ENCODE measurements at regions not wholly inside any gene's neighbourhood (a gene's known extent, or its start where the extent isn't known, plus 50 kb on each side); places are given as distances from the start of the nearest gene placed in this dataset.

- no peak for DNase-seq (ENCODE audit: extremely low read depth, low read depth, low spot score)
Observed at GRCh38 chr20:48287552-48288170, 502.4 kb upstream of the SULF2 start.

GRCh38 chr20:48287021-48287494 is 501.8 kb upstream of the SULF2 start:
- no peak for DNase-seq (ENCODE audit: extremely low read depth, low read depth, low spot score)

- DNase-seq (ENCODE audit: extremely low read depth, low read depth, low spot score) = no peak
Observed at GRCh38 chr20:48286601-48287000, 501.3 kb upstream of the SULF2 start.

GRCh38 chr20:48285656-48286055 is 500.4 kb upstream of the SULF2 start:
- DNase-seq (ENCODE audit: extremely low read depth, low read depth, low spot score) = no peak

- DNase-seq (ENCODE audit: extremely low read depth, low read depth, low spot score) = no peak
Observed at GRCh38 chr20:48284837-48285236, 499.6 kb upstream of the SULF2 start.

- no peak for DNase-seq (ENCODE audit: extremely low read depth, low read depth, low spot score)
Observed at GRCh38 chr20:48284315-48284714, 499.0 kb upstream of the SULF2 start.

GRCh38 chr20:48283470-48284110 is 498.3 kb upstream of the SULF2 start:
- peak; percentile 94 for DNase-seq (ENCODE audit: extremely low read depth, low read depth, low spot score)

- no peak for DNase-seq (ENCODE audit: extremely low read depth, low read depth, low spot score)
Observed at GRCh38 chr20:48282591-48283228, 497.4 kb upstream of the SULF2 start.

- DNase-seq (ENCODE audit: extremely low read depth, low read depth, low spot score) = no peak
Observed at GRCh38 chr20:48281501-48281900, 496.2 kb upstream of the SULF2 start.

GRCh38 chr20:48278961-48279481 is 493.7 kb upstream of the SULF2 start:
- DNase-seq (ENCODE audit: extremely low read depth, low read depth, low spot score) = no peak

- no peak for DNase-seq (ENCODE audit: extremely low read depth, low read depth, low spot score)
Observed at GRCh38 chr20:48277266-48277665, 492.0 kb upstream of the SULF2 start.

- DNase-seq (ENCODE audit: extremely low read depth, low read depth, low spot score) = no peak
Observed at GRCh38 chr20:48276021-48276342, 490.7 kb upstream of the SULF2 start.

GRCh38 chr20:48275286-48276020 is 490.2 kb upstream of the SULF2 start:
- DNase-seq (ENCODE audit: extremely low read depth, low read depth, low spot score) = no peak

- no peak for DNase-seq (ENCODE audit: extremely low read depth, low read depth, low spot score)
Observed at GRCh38 chr20:48273843-48274242, 488.6 kb upstream of the SULF2 start.

GRCh38 chr20:48270885-48271284 is 485.6 kb upstream of the SULF2 start:
- DNase-seq (ENCODE audit: extremely low read depth, low read depth, low spot score) = no peak

- no peak for DNase-seq (ENCODE audit: extremely low read depth, low read depth, low spot score)
Observed at GRCh38 chr20:48267860-48268633, 482.8 kb upstream of the SULF2 start.

GRCh38 chr20:48266571-48266970 is 481.3 kb upstream of the SULF2 start:
- DNase-seq (ENCODE audit: extremely low read depth, low read depth, low spot score) = no peak

GRCh38 chr20:48265791-48266190 is 480.5 kb upstream of the SULF2 start:
- DNase-seq (ENCODE audit: extremely low read depth, low read depth, low spot score) = no peak

- no peak for DNase-seq (ENCODE audit: extremely low read depth, low read depth, low spot score)
Observed at GRCh38 chr20:48262955-48263354, 477.7 kb upstream of the SULF2 start.

- no peak for DNase-seq (ENCODE audit: extremely low read depth, low read depth, low spot score)
Observed at GRCh38 chr20:48262466-48262865, 477.2 kb upstream of the SULF2 start.

Measured in glomerular endothelial cell (primary cell).